CD4-positive, alpha-beta T cell (primary cell): ENCODE measurements at regions not wholly inside any gene's neighbourhood (a gene's known extent, or its start where the extent isn't known, plus 50 kb on each side); places are given as distances from the start of the nearest gene placed in this dataset.

Experiments used
- ATAC-seq: fragments of 200-7000 bp; cut with Tn5 transposase; one replicate; pipeline ENCODE4 v1.10.0; 2022; ENCODE audit warnings: mild to moderate bottlenecking; ENCODE audit not compliant: poor library complexity
- CTCF ChIA-PET: fragments of 350-600 bp; sonication (Branson Sonifier 250); formaldehyde crosslinking; loops from one replicate; lab custom pipeline; 2021; ENCODE audit warnings: antibody characterized with exemption, inconsistent platforms; lab: Charles Lee
- POLR2A ChIA-PET: fragments of 350-600 bp; sonication (Branson Sonifier 250); formaldehyde crosslinking; loops from one replicate; lab custom pipeline; 2021; ENCODE audit warnings: antibody characterized with exemption, inconsistent platforms; lab: Charles Lee
- DNase-seq, 14 experiments: peaks; one replicate each; pipeline ENCODE4 v3.0.0-alpha.2; 2013 to 2020; ENCODE audit warnings: mixed read lengths in 2 of 14
- H3K27ac ChIP-seq, 2 donors: one replicate each; pipeline versions ENCODE4 v1.5.1 to v1.7.0; 2013; ENCODE audit warnings: low read length in 2 of 2, low read depth in 1 of 2, mild to moderate bottlenecking in 1 of 2
- H3K27me3 ChIP-seq, 2 experiments: 1 replicate in 1 of 2; 2 replicates in 1 of 2; pipeline versions ENCODE4 v1.6.1 to v1.7.0; 2013; ENCODE audit warnings: low read length in 2 of 2, control low read depth in 1 of 2, mild to moderate bottlenecking in 1 of 2, moderate library complexity in 1 of 2; ENCODE audit not compliant: insufficient read depth in 2 of 2, control insufficient read depth in 1 of 2
- H3K36me3 ChIP-seq: one replicate; pipeline ENCODE4 v1.6.1; 2013; ENCODE audit warnings: low read length, control low read depth; ENCODE audit not compliant: insufficient read depth
- H3K4me1 ChIP-seq: one replicate; pipeline ENCODE4 v1.6.1; 2013; ENCODE audit warnings: low read length, control low read depth; ENCODE audit not compliant: insufficient read depth
- H3K4me3 ChIP-seq: one replicate; pipeline ENCODE4 v1.5.1; 2013; ENCODE audit warnings: mild to moderate bottlenecking, low read length, moderate library complexity
- H3K9me3 ChIP-seq, 2 experiments: 1 replicate in 1 of 2; 2 replicates in 1 of 2; pipeline versions ENCODE4 v1.6.1 to v1.7.0; 2013; ENCODE audit warnings: low read length in 2 of 2, mild to moderate bottlenecking in 2 of 2, control low read depth in 1 of 2, moderate library complexity in 1 of 2; ENCODE audit not compliant: control insufficient read depth in 1 of 2, insufficient read depth in 1 of 2
- H3K27ac Mint-ChIP-seq: one replicate; pipeline ENCODE4 v1.8.0; 2020; ENCODE audit warnings: mixed read lengths
- H3K27me3 Mint-ChIP-seq: one replicate; pipeline ENCODE4 v1.8.0; 2021; ENCODE audit warnings: mixed read lengths
- H3K36me3 Mint-ChIP-seq: one replicate; pipeline ENCODE4 v1.8.0; 2021; ENCODE audit warnings: low read depth, mixed read lengths
- H3K4me1 Mint-ChIP-seq: one replicate; pipeline ENCODE4 v1.8.0; 2021; ENCODE audit warnings: low read depth, mixed read lengths
- H3K4me3 Mint-ChIP-seq: one replicate; pipeline ENCODE4 v1.8.0; 2020; ENCODE audit warnings: mild to moderate bottlenecking, mixed read lengths
- H3K9me3 Mint-ChIP-seq: one replicate; pipeline ENCODE4 v1.8.0; 2020; ENCODE audit warnings: mixed read lengths
- CTCF ChIP-seq: fragments of 200-600 bp; IDR thresholded peaks from one replicate; pipeline ENCODE4 v1.8.0; 2022; ENCODE audit warnings: antibody characterized with exemption, mild to moderate bottlenecking
- intact Hi-C, 2 experiments: fragments of 100-400 bp; cut with DNase I in 1 of 2; cut with micrococcal nuclease in 1 of 2; formaldehyde crosslinking; loops; one replicate each; pipeline versions ENCODE4 v1.15.1 to v1.9.0; 2023 to 2025; cut with DNase I, micrococcal nuclease

- H3K9me3 Mint-ChIP-seq = no peaks in the 10 kb centered on the region
- DNase-seq (no peak), ATAC-seq (no peak)
- H3K27me3 Mint-ChIP-seq = peaks cover 30% of the 10 kb centered on the region
- peaks cover 0 to 5% of the 10 kb centered on the region in 2 experiments for H3K27me3 ChIP-seq
- H3K4me1 Mint-ChIP-seq = no peaks in the 10 kb centered on the region
- no peak for TF ChIP-seq CTCF
- no peaks in the 10 kb centered on the region for H3K36me3 ChIP-seq
- POLR2A ChIA-PET = no interaction called here
- no peaks in the 10 kb centered on the region for H3K36me3 Mint-ChIP-seq
- H3K9me3 ChIP-seq = no peaks in the 10 kb centered on the region
- no peaks in the 10 kb centered on the region for H3K4me1 ChIP-seq
- H3K4me3 ChIP-seq = no peak overlapping the region
- CTCF ChIA-PET = no interaction called here
- H3K27ac Mint-ChIP-seq = no peak overlapping the region
- no peak overlapping the region for H3K4me3 Mint-ChIP-seq
- no peak overlapping the region for H3K27ac ChIP-seq
- intact Hi-C loops = no loop called here
These were observed 135.1 kb downstream of the RAB38 start for GRCh38 chr11:88040148-88040496.

GRCh38 chr11:88039476-88040147 lies 135.6 kb downstream of the RAB38 start:
- Mint-ChIP-seq H3K9me3 (no peaks in the 10 kb centered on the region), H3K36me3 (no peaks in the 10 kb centered on the region)
- POLR2A ChIA-PET = no interaction called here

DNA sequence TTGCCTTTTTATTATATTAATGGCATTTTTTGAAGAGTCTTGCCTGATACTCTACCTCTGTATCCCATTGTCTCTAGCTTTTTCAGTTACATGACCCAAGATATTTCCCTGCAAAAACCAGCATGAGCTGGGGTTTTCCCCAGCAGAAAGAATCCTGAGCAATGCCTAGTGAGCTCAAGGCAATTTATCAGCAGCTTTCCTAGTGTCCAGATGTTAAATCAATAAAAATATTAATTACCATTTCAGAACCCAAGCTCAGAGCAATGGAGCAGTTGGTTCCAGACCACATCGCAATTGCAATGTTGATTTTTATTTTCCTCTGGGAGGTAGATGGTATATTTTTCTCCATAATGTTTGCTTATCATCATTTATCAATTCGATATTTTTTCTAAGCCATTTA lies 137.2 kb downstream of the RAB38 start:
- H3K9me3 Mint-ChIP-seq = no peaks in the 10 kb centered on the region
- peaks cover 0 to 5% of the 10 kb centered on the region in 2 experiments for H3K27me3 ChIP-seq
- DNase-seq (no peak), ATAC-seq (no peak)
- no peak overlapping the region for H3K27ac Mint-ChIP-seq
- no peaks in the 10 kb centered on the region for H3K9me3 ChIP-seq
- H3K36me3 ChIP-seq = no peaks in the 10 kb centered on the region
- TF ChIP-seq CTCF = no peak
- no peak overlapping the region for H3K4me3 Mint-ChIP-seq
- ChIA-PET POLR2A (interaction anchor here (0.5 kb wide), 1 partner anchor 640 kb away, joined by 3 read pairs; no protein-coding TSS in a partner anchor), CTCF (no interaction called here)
- no peaks in the 10 kb centered on the region for H3K36me3 Mint-ChIP-seq
- H3K27ac ChIP-seq = no peak overlapping the region
- no peak overlapping the region for H3K4me3 ChIP-seq
- no peaks in the 10 kb centered on the region for H3K4me1 ChIP-seq
- H3K27me3 Mint-ChIP-seq = peaks cover 24% of the 10 kb centered on the region
- intact Hi-C loops = no loop called here
- no peaks in the 10 kb centered on the region for H3K4me1 Mint-ChIP-seq

More at GRCh38 chr11:88039476-88040147, 135.6 kb downstream of the RAB38 start:
- CTCF ChIA-PET = no interaction called here
- Histone ChIP-seq H3K27me3 (peaks cover 0 to 5% of the 10 kb centered on the region in 2 experiments), H3K27ac (no peak overlapping the region), H3K4me3 (no peak overlapping the region), H3K36me3 (no peaks in the 10 kb centered on the region), H3K4me1 (no peaks in the 10 kb centered on the region), H3K9me3 (no peaks in the 10 kb centered on the region)
- DNase-seq = no peak
- TF ChIP-seq CTCF = no peak
- intact Hi-C loops = no loop called here
- H3K27ac Mint-ChIP-seq = no peak overlapping the region
- H3K27me3 Mint-ChIP-seq = peaks cover 30% of the 10 kb centered on the region
- no peak overlapping the region for H3K4me3 Mint-ChIP-seq
- no peaks in the 10 kb centered on the region for H3K4me1 Mint-ChIP-seq
- no peak for ATAC-seq
